Activated CD4-positive, alpha-beta T cell treated with anti-CD3 and anti-CD28 coated beads, Interleukin-2, amount 10 ng/mL, durations not matched to agents 24 days and 14 days (primary cell): ENCODE measurements at regions not wholly inside any gene's neighbourhood (a gene's known extent, or its start where the extent isn't known, plus 50 kb on each side); places are given as distances from the start of the nearest gene placed in this dataset.
A peak's percentile ranks its signal among the peaks of the same experiment; 100 is the strongest.
"Not testable (repeated sequence)": the region's sequence is repeated elsewhere in the genome, so short reads cannot be mapped to it uniquely, and the experiment has no call there.

ENCODE experiments used
- DNase-seq: peaks from one replicate; pipeline ENCODE4 v3.0.0; 2022
- H3K27ac Mint-ChIP-seq: one replicate; pipeline ENCODE4 v1.8.0; 2022; ENCODE audit warnings: mild to moderate bottlenecking, mixed read lengths
- H3K27me3 Mint-ChIP-seq: one replicate; pipeline ENCODE4 v1.8.0; 2022; ENCODE audit warnings: mixed read lengths
- H3K36me3 Mint-ChIP-seq: one replicate; pipeline ENCODE4 v1.8.0; 2022; ENCODE audit warnings: low read depth, mild to moderate bottlenecking, mixed read lengths
- H3K4me1 Mint-ChIP-seq: one replicate; pipeline ENCODE4 v1.8.0; 2021; ENCODE audit warnings: mixed read lengths
- H3K4me3 Mint-ChIP-seq: one replicate; pipeline ENCODE4 v1.8.0; 2022; ENCODE audit warnings: mild to moderate bottlenecking, moderate library complexity, mixed read lengths
- H3K9me3 Mint-ChIP-seq: one replicate; pipeline ENCODE4 v1.8.0; 2021; ENCODE audit warnings: mixed read lengths
- intact Hi-C: fragments of 100-400 bp; cut with micrococcal nuclease; formaldehyde crosslinking; loops from one replicate; pipeline ENCODE4 v1.15.1; 2023

- H3K27me3 Mint-ChIP-seq = no peaks in the 10 kb centered on the region
- H3K36me3 Mint-ChIP-seq = no peaks in the 10 kb centered on the region
- DNase-seq = no peak
- peaks cover 3% of the 10 kb centered on the region for H3K9me3 Mint-ChIP-seq
- H3K4me3 Mint-ChIP-seq = no peak overlapping the region
- intact Hi-C loops = no loop called here
- H3K27ac Mint-ChIP-seq = no peak overlapping the region
- no peaks in the 10 kb centered on the region for H3K4me1 Mint-ChIP-seq
Measured at GRCh38 chr17:54373970-54374369, 526.7 kb upstream of the TOM1L1 start.

- intact Hi-C loops, H3K4me3 Mint-ChIP-seq: not testable (repeated sequence)
Measured at GRCh38 chr17:54376409-54376808, 524.2 kb upstream of the TOM1L1 start.

DNA sequence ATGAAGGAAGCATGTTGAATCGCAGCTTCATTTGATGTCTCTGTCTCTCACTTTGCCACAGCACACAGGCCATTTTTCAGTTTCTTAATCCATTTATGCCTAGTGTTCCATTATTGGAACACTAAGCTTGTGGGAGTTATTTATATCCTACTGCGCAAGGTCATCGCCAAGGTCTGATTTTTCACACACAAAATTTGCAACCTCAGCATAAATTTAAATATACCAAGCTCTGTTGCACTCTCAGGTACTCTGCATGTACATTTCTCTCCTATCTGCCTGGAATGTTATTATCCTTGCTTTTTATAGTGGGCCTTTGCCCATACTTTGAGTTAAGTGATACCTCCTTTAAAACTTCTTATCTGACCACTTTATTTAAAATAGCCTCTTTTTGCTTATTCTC, 519.2 kb upstream of the TOM1L1 start:
- no peaks in the 10 kb centered on the region for H3K36me3 Mint-ChIP-seq
- H3K27me3 Mint-ChIP-seq = no peaks in the 10 kb centered on the region
- no peak overlapping the region for H3K27ac Mint-ChIP-seq
- intact Hi-C loops = no loop called here
- DNase-seq = no peak
- peaks cover 7% of the 10 kb centered on the region for H3K9me3 Mint-ChIP-seq
- no peak overlapping the region for H3K4me3 Mint-ChIP-seq
- H3K4me1 Mint-ChIP-seq = no peaks in the 10 kb centered on the region

More at GRCh38 chr17:54376409-54376808, 524.2 kb upstream of the TOM1L1 start:
- H3K27me3 Mint-ChIP-seq, H3K9me3 Mint-ChIP-seq, DNase-seq, H3K4me1 Mint-ChIP-seq, H3K27ac Mint-ChIP-seq, H3K36me3 Mint-ChIP-seq: not testable (repeated sequence)

DNA sequence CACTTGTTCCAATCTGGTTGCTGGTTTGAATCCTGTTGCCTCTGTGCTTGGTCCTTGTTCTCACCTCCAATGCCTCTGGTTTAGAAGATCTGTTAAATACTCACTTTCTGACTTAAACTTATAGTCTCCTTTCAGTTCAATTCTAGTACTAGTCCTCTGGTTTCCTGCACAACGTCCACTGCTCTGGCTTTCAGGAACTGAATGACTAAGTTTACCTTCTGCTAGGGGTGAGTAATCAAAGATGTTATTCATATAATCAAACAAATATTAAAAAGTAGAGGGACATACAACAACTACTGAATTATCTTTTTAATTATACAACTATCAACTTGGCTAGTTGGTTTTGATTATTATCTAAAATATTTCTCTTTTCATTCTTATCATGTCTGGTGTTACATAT, 496.4 kb upstream of the TOM1L1 start:
- no peaks in the 10 kb centered on the region for H3K4me1 Mint-ChIP-seq
- H3K27ac Mint-ChIP-seq = no peak overlapping the region
- intact Hi-C loops = no loop called here
- no peaks in the 10 kb centered on the region for H3K27me3 Mint-ChIP-seq
- no peak for DNase-seq
- H3K4me3 Mint-ChIP-seq = no peak overlapping the region
- no peaks in the 10 kb centered on the region for H3K36me3 Mint-ChIP-seq
- H3K9me3 Mint-ChIP-seq = no peaks in the 10 kb centered on the region

DNA sequence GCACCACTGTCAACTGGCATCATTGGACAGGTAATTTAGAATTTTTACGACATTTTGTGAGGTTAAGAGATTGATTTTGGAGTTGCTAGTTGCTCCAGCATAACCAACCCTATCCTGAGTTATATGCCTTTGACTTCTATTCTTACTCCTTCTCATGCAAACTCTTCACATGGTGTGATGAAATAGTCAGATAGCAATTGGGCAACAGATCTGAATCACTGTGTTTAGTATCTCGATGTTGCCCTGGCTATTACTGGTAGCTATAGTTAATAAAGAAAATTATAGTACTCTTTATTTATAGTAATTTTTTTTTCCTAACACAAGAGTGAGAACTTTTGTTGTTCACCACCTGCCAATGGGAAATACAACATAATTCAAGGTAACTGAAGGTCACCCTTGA, 494.8 kb upstream of the TOM1L1 start:
- intact Hi-C loops = no loop called here
- Mint-ChIP-seq H3K27ac (no peak overlapping the region), H3K4me3 (no peak overlapping the region), H3K9me3 (no peaks in the 10 kb centered on the region), H3K27me3 (no peaks in the 10 kb centered on the region), H3K36me3 (no peaks in the 10 kb centered on the region), H3K4me1 (no peaks in the 10 kb centered on the region)
- DNase-seq = no peak

DNA sequence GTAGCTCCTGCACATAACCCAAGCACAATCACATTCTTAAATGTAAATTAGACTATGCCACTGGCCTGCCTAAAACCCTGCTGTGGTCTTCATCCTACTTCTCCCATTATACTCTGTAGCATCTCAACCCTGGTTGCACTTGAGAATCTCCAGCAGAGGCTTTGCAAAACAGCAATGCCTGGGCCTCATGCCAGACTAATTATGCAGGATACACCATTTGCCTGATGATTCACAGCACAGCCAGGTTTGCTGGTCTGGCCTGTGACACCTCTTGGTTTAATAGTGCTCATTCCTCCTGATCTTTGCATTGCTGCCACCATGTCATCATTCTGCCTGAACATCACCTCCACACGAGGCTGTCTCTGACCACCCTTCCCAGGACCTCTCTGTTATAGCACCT, 491.9 kb upstream of the TOM1L1 start:
- intact Hi-C loops = no loop called here
- Mint-ChIP-seq H3K27me3 (no peaks in the 10 kb centered on the region), H3K9me3 (no peaks in the 10 kb centered on the region), H3K4me3 (no peak overlapping the region), H3K36me3 (no peaks in the 10 kb centered on the region), H3K4me1 (no peaks in the 10 kb centered on the region), H3K27ac (no peak overlapping the region)
- no peak for DNase-seq

DNA sequence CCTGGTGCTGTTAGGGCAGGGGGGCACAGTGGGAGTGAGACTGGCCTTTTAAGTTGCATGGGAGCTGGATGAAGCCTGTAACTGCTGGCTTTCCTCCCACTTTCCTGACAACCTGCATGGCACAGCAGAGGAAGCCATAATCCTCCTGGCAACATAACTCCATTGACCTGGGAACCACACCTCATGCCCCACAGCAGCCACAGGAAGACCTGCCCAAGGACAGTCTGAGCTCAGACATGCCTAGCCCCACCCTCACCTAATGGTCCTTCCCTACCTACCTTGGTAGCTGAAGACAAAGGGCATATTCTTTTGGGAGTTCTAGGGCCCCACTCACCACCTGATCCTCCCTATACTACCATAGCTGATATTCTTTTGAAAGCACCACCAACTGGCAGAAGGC, 482.2 kb upstream of the TOM1L1 start:
- H3K9me3 Mint-ChIP-seq = peaks cover 13% of the 10 kb centered on the region
- no peaks in the 10 kb centered on the region for H3K36me3 Mint-ChIP-seq
- no peak overlapping the region for H3K4me3 Mint-ChIP-seq
- no peaks in the 10 kb centered on the region for H3K4me1 Mint-ChIP-seq
- H3K27ac Mint-ChIP-seq = no peak overlapping the region
- no peaks in the 10 kb centered on the region for H3K27me3 Mint-ChIP-seq
- no peak for DNase-seq
- intact Hi-C loops = no loop called here

GRCh38 chr17:54425671-54426070, 475.0 kb upstream of the TOM1L1 start:
- no peak for DNase-seq
- no peak overlapping the region for H3K4me3 Mint-ChIP-seq
- peaks cover 4% of the 10 kb centered on the region for H3K9me3 Mint-ChIP-seq
- no peaks in the 10 kb centered on the region for H3K36me3 Mint-ChIP-seq
- no peaks in the 10 kb centered on the region for H3K27me3 Mint-ChIP-seq
- H3K27ac Mint-ChIP-seq = no peak overlapping the region
- no peaks in the 10 kb centered on the region for H3K4me1 Mint-ChIP-seq
- intact Hi-C loops = no loop called here

GRCh38 chr17:54426296-54426886, 474.3 kb upstream of the TOM1L1 start:
- intact Hi-C loops = no loop called here
- H3K4me3 Mint-ChIP-seq = no peak overlapping the region
- H3K4me1 Mint-ChIP-seq = no peaks in the 10 kb centered on the region
- H3K36me3 Mint-ChIP-seq = no peaks in the 10 kb centered on the region
- H3K27me3 Mint-ChIP-seq = no peaks in the 10 kb centered on the region
- no peak for DNase-seq
- H3K27ac Mint-ChIP-seq = no peak overlapping the region
- H3K9me3 Mint-ChIP-seq = peaks cover 4% of the 10 kb centered on the region

DNA sequence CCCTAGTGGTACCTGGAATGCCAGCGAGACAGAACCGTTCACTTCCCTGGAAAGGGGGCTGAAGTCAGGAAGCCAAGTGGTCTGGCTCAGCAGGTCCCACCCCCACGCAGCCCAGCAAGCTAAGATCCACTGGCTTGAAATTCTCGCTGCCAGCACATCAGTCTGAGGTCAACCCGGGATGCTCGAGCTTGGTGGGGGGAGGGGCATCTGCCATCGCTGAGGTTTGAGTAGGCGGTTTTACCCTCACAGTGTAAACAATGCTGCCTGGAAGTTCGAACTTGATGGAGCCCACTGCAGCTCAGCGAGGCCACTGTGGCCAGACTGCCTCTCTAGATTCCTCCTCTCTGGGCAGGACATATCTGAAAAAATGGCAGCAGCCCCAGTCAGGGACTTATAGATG, 464.7 kb upstream of the TOM1L1 start:
- H3K4me1 Mint-ChIP-seq = no peaks in the 10 kb centered on the region
- H3K4me3 Mint-ChIP-seq = no peak overlapping the region
- H3K9me3 Mint-ChIP-seq = peaks cover 8% of the 10 kb centered on the region
- no peaks in the 10 kb centered on the region for H3K36me3 Mint-ChIP-seq
- intact Hi-C loops = no loop called here
- DNase-seq = no peak
- no peaks in the 10 kb centered on the region for H3K27me3 Mint-ChIP-seq
- no peak overlapping the region for H3K27ac Mint-ChIP-seq

DNA sequence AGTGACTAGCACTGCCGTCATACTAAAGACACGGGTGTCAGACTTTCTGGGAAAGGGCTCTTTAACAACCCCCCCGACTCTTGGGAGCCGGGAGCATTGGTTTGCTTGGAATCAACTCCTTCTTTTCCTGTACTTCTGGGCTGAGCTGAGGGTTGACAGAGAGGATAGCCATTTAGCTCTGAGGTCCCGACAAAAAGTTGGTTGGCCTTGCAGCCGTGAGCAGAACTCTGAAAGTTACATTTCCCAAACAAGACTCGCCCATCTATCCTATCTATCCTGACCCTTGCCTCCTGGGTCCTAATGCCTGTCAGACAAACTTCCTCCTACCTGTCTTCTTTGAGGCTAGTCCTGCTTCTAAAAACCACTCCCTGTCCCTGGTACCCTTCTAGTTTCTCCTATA, 460.8 kb upstream of the TOM1L1 start:
- H3K4me3 Mint-ChIP-seq = no peak overlapping the region
- H3K27me3 Mint-ChIP-seq = no peaks in the 10 kb centered on the region
- no peaks in the 10 kb centered on the region for H3K4me1 Mint-ChIP-seq
- no peak for DNase-seq
- peaks cover 8% of the 10 kb centered on the region for H3K9me3 Mint-ChIP-seq
- no peaks in the 10 kb centered on the region for H3K36me3 Mint-ChIP-seq
- no peak overlapping the region for H3K27ac Mint-ChIP-seq
- intact Hi-C loops = no loop called here

DNA sequence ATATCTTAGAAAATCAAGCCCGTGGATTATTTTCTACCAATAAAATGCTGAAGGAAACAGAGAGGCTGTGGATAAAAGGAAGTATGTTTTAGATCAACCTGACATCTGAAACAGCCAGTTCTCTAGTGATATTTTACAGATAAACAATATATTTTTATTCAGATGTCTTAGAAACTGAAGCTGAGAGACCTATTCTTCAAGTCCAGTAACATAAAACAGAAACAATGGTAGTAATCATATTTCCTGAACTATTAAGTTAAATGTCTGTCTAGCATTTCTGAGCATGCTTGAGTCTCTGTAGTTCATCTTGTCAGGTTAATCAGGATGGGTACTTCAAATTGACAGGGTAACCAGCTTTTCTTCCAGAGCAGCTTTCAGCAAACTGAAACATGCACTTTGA, 449.6 kb upstream of the TOM1L1 start:
- no peak overlapping the region for H3K27ac Mint-ChIP-seq
- no peak for DNase-seq
- H3K9me3 Mint-ChIP-seq = peaks cover 10% of the 10 kb centered on the region
- no peaks in the 10 kb centered on the region for H3K4me1 Mint-ChIP-seq
- intact Hi-C loops = no loop called here
- no peaks in the 10 kb centered on the region for H3K36me3 Mint-ChIP-seq
- H3K27me3 Mint-ChIP-seq = no peaks in the 10 kb centered on the region
- no peak overlapping the region for H3K4me3 Mint-ChIP-seq

GRCh38 chr17:54452666-54453348, 447.8 kb upstream of the TOM1L1 start:
- H3K9me3 Mint-ChIP-seq = peaks cover 10% of the 10 kb centered on the region
- no peaks in the 10 kb centered on the region for H3K36me3 Mint-ChIP-seq
- intact Hi-C loops = no loop called here
- H3K4me3 Mint-ChIP-seq = no peak overlapping the region
- H3K27me3 Mint-ChIP-seq = no peaks in the 10 kb centered on the region
- no peaks in the 10 kb centered on the region for H3K4me1 Mint-ChIP-seq
- peak overlapping the region; percentile 41 for H3K27ac Mint-ChIP-seq
- no peak for DNase-seq

DNA sequence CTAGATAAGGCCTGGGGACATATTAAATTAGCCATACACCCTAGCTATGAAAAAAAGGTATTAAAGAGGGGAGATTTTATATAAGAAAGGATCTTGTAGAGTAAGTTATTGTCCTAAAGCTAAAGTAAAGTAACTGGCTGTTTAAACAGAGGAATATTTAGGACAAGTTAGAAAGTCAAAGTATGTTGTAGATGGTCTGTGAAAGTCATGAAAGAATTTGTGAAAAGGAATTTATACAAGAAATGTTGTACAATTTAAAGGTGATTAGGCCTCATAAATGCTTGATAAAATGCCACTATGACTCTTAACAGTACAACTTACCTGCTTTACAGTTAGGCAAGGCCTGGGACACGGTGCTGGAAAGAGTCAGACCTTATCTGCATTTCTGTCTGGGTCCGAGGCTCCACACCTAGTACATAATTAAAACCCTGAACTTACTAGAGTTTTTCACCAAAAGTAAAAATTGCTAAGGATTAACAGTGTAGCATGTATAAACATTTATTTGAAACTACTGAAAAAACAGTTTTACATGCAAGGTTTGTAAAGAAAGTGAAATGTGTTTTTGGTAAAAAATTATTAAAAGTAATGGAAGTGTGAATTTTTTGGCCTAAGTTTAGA, 445.3 kb upstream of the TOM1L1 start:
- Mint-ChIP-seq H3K4me3 (no peak overlapping the region), H3K4me1 (no peaks in the 10 kb centered on the region), H3K9me3 (peaks cover 10% of the 10 kb centered on the region), H3K27ac (no peak overlapping the region), H3K27me3 (no peaks in the 10 kb centered on the region), H3K36me3 (no peaks in the 10 kb centered on the region)
- intact Hi-C loops = no loop called here
- no peak for DNase-seq

- intact Hi-C loops, H3K9me3 Mint-ChIP-seq, H3K4me1 Mint-ChIP-seq, H3K27ac Mint-ChIP-seq, H3K27me3 Mint-ChIP-seq, DNase-seq, H3K4me3 Mint-ChIP-seq, H3K36me3 Mint-ChIP-seq: not testable (repeated sequence)
Measured at GRCh38 chr17:54465443-54465842, 435.2 kb upstream of the TOM1L1 start.
